ENCODE measurements at regions not wholly inside any gene's neighbourhood (a gene's known extent, or its start where the extent isn't known, plus 50 kb on each side); places are given as distances from the start of the nearest gene placed in this dataset.

GRCh38 chr9:1939926-1940368, 75.2 kb upstream of the SMARCA2 start:
- DNase-seq, result peak; percentile 20

DNA sequence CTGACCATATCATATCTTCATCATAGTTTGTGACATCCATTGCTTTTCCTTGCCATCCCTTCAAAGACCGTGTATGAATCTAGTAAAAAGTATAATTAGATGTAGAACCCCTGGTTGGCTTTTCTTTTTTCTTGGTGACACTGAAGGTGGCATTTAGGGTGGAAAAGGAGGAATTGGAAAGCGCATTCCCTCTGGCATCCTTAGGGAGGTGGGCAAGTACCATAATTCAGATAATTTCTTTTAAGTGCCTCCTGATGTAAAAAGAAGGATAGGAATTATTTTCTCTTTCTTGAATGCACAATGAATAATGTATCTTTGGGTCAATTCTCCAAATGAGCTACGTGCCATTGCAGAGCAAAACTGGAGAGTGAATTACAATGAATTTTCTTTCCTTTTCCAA, 73.2 kb upstream of the SMARCA2 start:
- no peak for DNase-seq

DNA sequence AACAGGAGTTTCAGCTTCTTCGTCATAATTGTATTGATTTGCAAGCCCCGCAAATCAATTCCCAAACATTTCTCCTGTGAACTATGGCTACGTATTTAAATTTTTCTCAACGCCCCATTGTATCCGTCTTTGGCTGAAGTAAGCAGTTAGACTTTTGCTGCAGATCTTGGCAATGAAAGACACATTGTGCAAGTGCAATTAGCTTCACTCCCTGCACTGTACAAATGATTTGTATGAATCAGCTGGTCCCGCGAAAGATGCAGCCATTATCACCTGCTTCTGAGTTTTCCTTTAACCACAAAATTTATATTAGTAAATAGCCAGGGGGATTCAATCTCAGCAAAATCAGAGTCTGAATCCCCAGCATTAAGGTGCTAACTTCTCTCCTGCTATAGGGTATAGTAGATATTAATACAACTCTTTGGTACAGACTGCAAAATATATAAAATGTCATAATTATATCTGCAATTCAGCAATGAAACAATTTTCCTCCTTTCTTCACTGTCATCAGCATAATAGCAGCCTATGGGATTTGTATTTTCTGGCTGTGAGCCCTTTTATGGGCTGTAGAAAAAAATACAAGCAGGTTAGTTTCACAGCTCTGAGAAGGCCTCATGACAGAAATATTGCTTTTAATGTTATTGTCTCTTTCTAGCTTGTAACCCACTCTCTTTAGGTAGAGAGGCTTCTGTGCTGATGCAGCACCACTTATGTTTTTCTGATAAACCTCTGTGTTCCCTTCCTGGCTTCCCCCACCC, 68.4 kb upstream of the SMARCA2 start:
- DNase-seq, result no peak

GRCh38 chr9:1947438-1947837, 67.7 kb upstream of the SMARCA2 start:
- DNase-seq, result no peak

DNA sequence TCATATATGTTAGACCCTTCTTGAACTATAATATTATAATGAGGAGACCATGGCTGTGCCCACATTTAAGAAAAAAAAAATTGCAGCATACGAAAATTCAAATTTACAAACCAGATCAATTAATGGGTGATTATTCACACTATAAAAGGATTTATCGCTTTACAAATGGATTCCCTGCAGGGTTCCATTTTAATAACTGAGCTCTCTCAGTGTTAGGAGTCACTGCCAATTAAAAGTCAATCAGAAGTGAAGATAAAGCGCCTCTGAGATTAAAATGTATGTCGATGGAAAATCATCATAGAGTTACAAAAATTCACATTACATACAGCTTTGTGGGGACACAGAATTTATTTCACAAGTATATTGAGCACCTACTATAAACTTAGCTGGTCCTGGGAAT, 66.6 kb upstream of the SMARCA2 start:
- DNase-seq, result no peak

DNA sequence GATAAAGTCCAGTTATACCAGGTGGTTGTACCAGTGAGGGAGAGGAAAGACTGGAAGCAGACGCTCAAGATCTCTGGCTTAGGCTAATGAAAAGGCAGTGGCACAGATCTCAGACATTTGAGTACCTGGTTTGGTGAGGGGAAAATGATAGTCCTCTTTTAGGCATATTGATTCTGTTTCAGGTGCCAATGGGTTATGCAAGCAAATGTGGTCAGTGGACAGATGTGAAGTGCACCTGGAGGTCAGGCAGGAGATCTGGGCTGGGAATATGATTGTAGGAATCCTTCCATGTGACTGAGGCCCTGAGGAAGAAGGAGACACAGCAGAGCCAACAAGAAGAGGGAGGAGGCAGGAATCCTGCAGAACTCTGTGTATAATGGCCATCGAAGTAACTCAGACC, 63.7 kb upstream of the SMARCA2 start:
- no peak for DNase-seq

DNA sequence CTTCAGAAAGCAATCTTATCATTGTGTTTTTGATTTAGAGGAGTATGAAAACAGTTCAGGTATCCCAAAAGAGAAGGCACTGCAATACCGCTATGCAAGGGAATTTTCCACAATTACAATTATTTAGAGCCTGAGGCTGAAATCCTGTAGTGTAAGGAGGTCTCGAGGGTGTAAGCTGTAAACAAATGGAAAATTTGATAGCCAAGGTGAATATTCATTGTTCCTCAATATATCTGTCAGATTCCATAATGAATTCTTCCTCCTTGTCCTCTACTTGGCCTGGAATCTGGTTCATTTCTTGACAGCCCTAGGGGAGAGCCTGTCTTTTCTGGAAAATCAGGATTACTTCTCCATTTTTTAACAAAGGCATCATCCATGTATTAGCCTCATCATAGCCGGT, 63.1 kb upstream of the SMARCA2 start:
- DNase-seq, result no peak

DNA sequence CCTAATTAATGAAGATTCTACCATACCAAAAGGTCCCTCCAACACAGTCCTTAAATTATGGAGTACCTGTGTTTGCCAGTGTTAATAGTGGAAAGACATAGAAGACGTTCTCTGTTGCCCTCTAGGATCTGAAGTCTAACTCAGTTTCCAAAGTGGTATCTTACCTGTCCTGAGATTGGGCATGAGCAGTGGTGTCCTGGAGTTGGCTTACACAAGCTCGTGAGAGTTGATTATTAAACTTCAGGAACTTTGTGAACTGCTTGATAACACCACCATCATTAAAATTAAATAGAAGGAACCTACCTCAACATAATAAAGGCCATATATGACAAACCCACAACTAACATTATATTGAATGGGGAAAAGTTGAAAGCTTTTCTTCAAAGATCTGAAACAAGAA, 60.9 kb upstream of the SMARCA2 start:
- DNase-seq, result no peak

GRCh38 chr9:1956958-1957357, 58.2 kb upstream of the SMARCA2 start:
- DNase-seq, result no peak

DNA sequence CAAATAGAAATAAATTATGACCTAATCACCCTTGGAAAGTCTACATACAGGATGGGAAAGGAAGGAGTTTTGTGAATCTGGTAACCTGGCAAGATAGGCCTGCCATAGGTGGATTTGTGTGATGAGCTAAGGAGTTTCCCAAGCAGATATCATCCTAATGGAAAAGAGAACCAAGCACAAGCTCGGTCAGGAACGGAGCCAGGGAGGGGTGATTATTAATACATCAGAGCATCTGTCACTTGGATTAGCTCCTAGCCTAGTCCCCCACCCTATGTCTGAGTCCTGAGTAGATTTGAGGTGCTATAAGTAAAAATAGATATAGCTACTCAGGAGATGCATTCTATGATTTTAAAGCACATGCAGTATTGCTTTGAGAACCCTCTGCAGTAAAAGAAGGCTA, 57.3 kb upstream of the SMARCA2 start:
- no peak for DNase-seq

- no peak for DNase-seq
Observed at GRCh38 chr9:1959371-1959770, 55.8 kb upstream of the SMARCA2 start.

DNA sequence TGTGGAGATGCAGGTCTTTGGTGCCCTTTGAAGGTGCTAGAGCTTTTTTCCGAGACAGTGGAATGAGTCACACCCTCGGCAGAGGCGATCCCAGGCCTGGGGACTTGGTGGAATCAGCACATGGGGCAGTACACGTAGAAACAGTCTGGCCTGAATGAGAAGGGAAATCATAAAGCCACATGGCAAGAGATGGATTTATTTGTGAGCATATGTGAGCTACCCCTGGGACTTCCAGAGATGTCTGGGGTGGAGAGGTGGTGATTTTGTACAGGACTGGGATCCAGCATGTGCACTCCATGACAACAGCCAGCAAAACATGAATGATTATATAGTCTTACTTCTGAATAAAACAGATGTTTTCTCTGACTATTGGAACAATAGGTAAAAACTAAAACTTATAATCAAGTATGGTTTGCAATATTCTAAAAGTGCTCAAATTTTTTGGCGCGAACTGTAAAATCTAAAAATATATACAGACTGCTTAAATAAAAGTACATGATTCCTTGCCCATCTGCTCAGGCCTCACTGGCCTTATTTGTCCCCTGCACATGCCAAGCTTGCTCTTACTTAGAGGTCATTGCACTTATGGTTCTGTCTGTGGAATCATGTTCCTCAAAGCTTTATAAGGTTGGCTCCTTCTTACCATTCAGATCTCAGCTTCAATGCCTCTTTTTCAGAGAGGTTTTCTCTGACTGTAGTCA, 54.7 kb upstream of the SMARCA2 start:
- no peak for DNase-seq

DNA sequence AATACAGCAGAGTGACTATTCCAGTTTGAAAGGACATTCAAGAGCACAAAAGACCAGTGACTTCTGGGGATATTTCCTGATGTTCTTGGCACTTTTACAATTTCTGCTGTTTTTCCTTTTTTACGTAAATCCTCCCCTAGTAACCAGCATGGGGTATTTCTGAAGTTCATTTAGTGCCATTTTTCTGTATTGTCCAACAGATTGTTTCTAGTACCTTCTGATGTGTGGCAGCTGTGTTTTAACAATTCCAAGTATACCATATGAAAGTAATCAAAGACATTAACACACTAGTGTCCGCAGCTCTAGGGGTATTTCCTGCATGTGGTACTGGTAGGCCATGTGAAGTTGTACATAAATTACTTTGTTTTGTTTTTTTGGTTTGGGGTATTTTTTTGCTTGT, 53.0 kb upstream of the SMARCA2 start:
- DNase-seq, result no peak

- DNase-seq, result no peak
Observed at GRCh38 chr9:1962588-1963106, 52.5 kb upstream of the SMARCA2 start.

DNA sequence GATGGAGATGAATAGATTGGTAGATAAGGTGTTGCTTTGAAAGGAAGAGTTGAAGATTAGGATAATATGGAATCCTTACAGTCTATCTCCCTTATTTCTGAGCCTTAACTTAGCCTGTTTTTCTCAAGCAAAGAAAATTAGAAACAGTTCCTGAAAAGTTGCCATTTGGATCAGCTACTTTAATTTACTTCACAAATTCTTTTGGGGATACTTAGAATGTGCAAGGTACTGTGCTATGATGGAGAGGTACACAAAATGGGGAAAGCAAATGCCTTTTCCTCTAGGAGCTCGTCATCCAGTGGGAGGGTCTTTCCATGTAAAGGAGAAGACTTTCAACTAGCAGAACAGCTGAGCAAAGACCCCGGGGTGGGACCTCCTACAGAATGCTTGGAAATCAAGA, 51.1 kb upstream of the SMARCA2 start:
- DNase-seq, result no peak
